OCI-LY3 (cell line): ENCODE measurements at regions not wholly inside any gene's neighbourhood (a gene's known extent, or its start where the extent isn't known, plus 50 kb on each side); places are given as distances from the start of the nearest gene placed in this dataset.

Experiments
- CTCF ChIP-seq: fragments of 200-600, 300-600 bp; sonication (generic); IDR thresholded peaks from 2 replicates; pipeline ENCODE4 v1.5.1; 2014; ENCODE audit warnings: antibody characterized with exemption, low read length, low read depth
- EZH2phosphoT487 ChIP-seq: fragments of 200-600 bp; shearing (Covaris generic); IDR thresholded peaks from 2 replicates; pipeline ENCODE4 v1.6.1; 2018; ENCODE audit warnings: antibody characterized with exemption, mixed run types, low read depth

- TF ChIP-seq EZH2phosphoT487 (no peak), CTCF (no peak)
Measured at GRCh38 chr5:156019571-156020180, 307.3 kb upstream of the SGCD start.
